ENCODE measurements at regions not wholly inside any gene's neighbourhood (a gene's known extent, or its start where the extent isn't known, plus 50 kb on each side); places are given as distances from the start of the nearest gene placed in this dataset.

DNA sequence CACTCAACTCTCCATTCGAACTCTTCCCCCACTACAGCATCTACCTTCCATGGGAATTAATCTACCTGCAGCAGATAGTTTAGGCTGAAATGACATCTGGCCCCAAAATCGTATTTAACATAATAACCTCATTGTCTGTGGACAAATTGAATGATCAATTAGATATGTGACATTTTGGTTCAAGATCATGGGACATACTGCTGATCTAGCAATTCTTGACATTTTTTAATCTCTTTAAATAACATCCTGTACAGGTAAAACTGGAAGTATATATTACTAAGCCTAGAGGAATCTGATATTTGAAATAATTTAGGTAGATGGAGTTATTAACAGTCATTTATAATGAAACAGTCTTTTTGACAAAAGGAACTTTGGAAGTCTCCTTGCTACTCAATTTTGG lies 702.5 kb downstream of the NLGN4X start:
- Mint-ChIP-seq H3K27ac (ENCODE audit: unreplicated experiment) (no peak overlapping the region), H3K27me3 (ENCODE audit: unreplicated experiment) (no peaks in the 10 kb centered on the region), H3K4me3 (ENCODE audit: low read depth, unreplicated experiment) (no peak overlapping the region), H3K9me3 (ENCODE audit: low read depth, unreplicated experiment) (peaks cover 23% of the 10 kb centered on the region), H3K4me1 (ENCODE audit: low read depth, unreplicated experiment) (no peaks in the 10 kb centered on the region), H3K36me3 (ENCODE audit: insufficient read depth, unreplicated experiment) (no peaks in the 10 kb centered on the region)
- no peak for DNase-seq
- TF ChIP-seq, protein P1, sequence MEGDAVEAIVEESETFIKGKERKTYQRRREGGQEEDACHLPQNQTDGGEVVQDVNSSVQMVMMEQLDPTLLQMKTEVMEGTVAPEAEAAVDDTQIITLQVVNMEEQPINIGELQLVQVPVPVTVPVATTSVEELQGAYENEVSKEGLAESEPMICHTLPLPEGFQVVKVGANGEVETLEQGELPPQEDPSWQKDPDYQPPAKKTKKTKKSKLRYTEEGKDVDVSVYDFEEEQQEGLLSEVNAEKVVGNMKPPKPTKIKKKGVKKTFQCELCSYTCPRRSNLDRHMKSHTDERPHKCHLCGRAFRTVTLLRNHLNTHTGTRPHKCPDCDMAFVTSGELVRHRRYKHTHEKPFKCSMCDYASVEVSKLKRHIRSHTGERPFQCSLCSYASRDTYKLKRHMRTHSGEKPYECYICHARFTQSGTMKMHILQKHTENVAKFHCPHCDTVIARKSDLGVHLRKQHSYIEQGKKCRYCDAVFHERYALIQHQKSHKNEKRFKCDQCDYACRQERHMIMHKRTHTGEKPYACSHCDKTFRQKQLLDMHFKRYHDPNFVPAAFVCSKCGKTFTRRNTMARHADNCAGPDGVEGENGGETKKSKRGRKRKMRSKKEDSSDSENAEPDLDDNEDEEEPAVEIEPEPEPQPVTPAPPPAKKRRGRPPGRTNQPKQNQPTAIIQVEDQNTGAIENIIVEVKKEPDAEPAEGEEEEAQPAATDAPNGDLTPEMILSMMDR (IDR thresholded peaks at IDR 0.05; ENCODE audit: unreplicated experiment): no peak
- no TSS peak for BruUV-seq (replicated peaks)
- intact Hi-C loops (cut with micrococcal nuclease; ENCODE audit: unreplicated experiment): no loop called here
- CTCF ChIA-PET: no interaction called here

DNA sequence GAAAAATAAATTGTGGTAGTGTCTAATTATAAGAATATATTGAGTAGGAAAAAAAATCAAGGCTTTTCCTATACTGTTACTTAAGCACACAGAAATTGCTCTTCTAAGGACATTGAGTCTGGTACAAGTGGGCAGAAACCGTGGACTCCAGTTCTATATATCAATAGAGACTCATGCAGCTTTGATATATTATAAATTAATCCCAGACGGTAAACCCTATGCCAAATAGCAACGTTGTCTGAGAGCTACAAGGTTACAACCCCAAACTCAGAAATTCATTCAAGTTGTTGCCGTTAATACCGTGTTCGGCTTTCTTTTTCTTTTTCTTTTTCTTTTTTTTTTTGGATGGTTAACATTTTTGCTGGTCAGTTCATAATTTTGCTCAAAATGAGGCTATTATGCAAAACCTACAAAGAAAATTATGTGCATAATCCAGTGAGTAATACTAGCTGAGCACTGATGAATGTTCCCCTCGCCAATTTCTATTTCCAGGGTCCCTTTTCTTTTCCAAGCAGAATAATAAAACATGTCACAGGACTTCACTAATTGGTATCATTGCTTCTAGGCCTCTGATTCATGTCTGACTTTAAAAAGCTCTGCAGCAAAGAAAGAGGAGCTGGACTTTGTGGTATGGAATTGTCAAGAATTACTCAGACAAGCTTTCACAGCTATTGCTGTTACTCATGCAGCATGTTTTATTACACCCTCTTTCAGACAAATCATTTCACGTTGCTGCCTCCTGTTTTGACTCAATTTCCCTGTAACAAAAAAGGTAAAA lies 737.7 kb downstream of the NLGN4X start:
- Mint-ChIP-seq H3K27ac (ENCODE audit: unreplicated experiment) (no peak overlapping the region), H3K4me3 (ENCODE audit: low read depth, unreplicated experiment) (no peak overlapping the region), H3K4me1 (ENCODE audit: low read depth, unreplicated experiment) (no peaks in the 10 kb centered on the region), H3K27me3 (ENCODE audit: unreplicated experiment) (no peaks in the 10 kb centered on the region), H3K36me3 (ENCODE audit: insufficient read depth, unreplicated experiment) (no peaks in the 10 kb centered on the region), H3K9me3 (ENCODE audit: low read depth, unreplicated experiment) (peaks cover 20% of the 10 kb centered on the region)
- DNase-seq: no peak
- CTCF ChIA-PET: interaction anchor here (0.7 kb wide), 1 partner anchor 439 kb away, joined by 4 read pairs; no protein-coding TSS in a partner anchor
- BruUV-seq (replicated peaks): no TSS peak
- TF ChIP-seq, protein P1 (IDR thresholded peaks at IDR 0.05; ENCODE audit: unreplicated experiment): no peak
- intact Hi-C loops (cut with micrococcal nuclease; ENCODE audit: unreplicated experiment): no loop called here

DNA sequence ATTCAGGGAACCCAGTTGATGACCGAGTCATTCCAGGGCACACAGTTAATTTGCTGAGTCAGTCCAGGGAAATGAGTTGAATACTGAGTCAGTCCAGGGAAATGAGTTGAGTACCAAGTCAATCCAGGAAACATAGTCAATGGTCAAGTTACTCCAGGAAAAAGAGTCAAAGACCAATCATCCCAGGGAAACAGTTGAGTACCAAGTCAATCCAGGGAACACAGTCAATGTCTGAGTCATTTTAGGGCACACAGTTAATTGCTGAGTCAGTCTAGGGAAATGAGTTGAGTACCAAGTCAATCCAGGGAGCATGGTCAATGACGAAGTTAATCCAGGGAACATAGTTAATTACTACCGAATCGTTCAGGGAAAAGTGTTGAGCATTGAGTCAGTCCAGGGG lies 754.4 kb downstream of the NLGN4X start:
- no peaks in the 10 kb centered on the region for H3K4me1 Mint-ChIP-seq (ENCODE audit: low read depth, unreplicated experiment)
- CTCF ChIA-PET: no interaction called here
- TF ChIP-seq, protein P1 (IDR thresholded peaks at IDR 0.05; ENCODE audit: unreplicated experiment): no peak
- H3K4me3 Mint-ChIP-seq (ENCODE audit: low read depth, unreplicated experiment): no peak overlapping the region
- H3K27me3 Mint-ChIP-seq (ENCODE audit: unreplicated experiment): no peaks in the 10 kb centered on the region
- H3K36me3 Mint-ChIP-seq (ENCODE audit: insufficient read depth, unreplicated experiment): no peaks in the 10 kb centered on the region
- no TSS peak for BruUV-seq (replicated peaks)
- no peak for DNase-seq
- peaks cover 7% of the 10 kb centered on the region for H3K9me3 Mint-ChIP-seq (ENCODE audit: low read depth, unreplicated experiment)
- H3K27ac Mint-ChIP-seq (ENCODE audit: unreplicated experiment): no peak overlapping the region
- intact Hi-C loops (cut with micrococcal nuclease; ENCODE audit: unreplicated experiment): no loop called here

DNA sequence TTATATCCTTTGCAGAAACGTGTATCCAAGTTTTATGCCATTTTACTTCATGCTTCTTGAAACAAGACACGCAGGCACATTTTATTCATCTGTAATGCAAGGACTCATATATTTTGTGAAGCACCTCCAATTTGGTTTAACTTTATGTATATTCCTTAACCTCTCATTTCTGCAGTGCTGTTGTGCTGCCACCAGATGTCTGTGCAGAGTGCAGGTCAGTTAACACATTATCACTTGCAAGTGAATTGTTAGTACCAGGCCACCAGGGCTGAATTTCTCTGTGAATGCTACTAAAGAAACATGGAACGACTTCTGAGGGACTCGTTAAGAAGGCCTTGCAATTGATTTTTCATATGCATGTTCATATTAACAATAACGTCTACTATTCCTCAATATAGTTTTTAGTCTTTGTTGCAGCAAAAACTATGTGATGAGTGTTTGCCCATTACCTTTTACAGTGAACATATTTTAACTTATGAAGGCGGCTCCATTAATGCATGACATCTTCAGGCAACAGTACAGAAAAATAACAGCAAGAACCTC lies 770.3 kb downstream of the NLGN4X start:
- CTCF ChIA-PET: no interaction called here
- Mint-ChIP-seq H3K4me3 (ENCODE audit: low read depth, unreplicated experiment) (no peak overlapping the region), H3K27ac (ENCODE audit: unreplicated experiment) (no peak overlapping the region), H3K27me3 (ENCODE audit: unreplicated experiment) (no peaks in the 10 kb centered on the region), H3K9me3 (ENCODE audit: low read depth, unreplicated experiment) (peaks cover 7% of the 10 kb centered on the region), H3K4me1 (ENCODE audit: low read depth, unreplicated experiment) (no peaks in the 10 kb centered on the region), H3K36me3 (ENCODE audit: insufficient read depth, unreplicated experiment) (no peaks in the 10 kb centered on the region)
- intact Hi-C loops (cut with micrococcal nuclease; ENCODE audit: unreplicated experiment): no loop called here
- no TSS peak for BruUV-seq (replicated peaks)
- DNase-seq: no peak
- TF ChIP-seq, protein P1 (IDR thresholded peaks at IDR 0.05; ENCODE audit: unreplicated experiment): no peak

All from Calu3 (cell line).